SU-DHL-6 (cell line): ENCODE measurements at regions not wholly inside any gene's neighbourhood (a gene's known extent, or its start where the extent isn't known, plus 50 kb on each side); places are given as distances from the start of the nearest gene placed in this dataset.

ENCODE experiments used
- H2AFZ ChIP-seq: fragments of 200-600 bp; sonication (generic); 2 replicates; pipeline ENCODE4 v1.6.1; 2014; ENCODE audit warnings: low read depth, mild to moderate bottlenecking, moderate library complexity, mixed read lengths, antibody characterized with exemption, low read length; ENCODE audit not compliant: severe bottlenecking
- H3F3A ChIP-seq: fragments of 200-600 bp; shearing (Covaris generic); 2 replicates; pipeline ENCODE4 v1.6.0; 2016; ENCODE audit warnings: antibody characterized with exemption, mild to moderate bottlenecking; ENCODE audit not compliant: insufficient read depth
- H3K27ac ChIP-seq: fragments of 200-600 bp; sonication (generic); 2 replicates; pipeline ENCODE4 v1.5.1; 2016; ENCODE audit warnings: low read depth, mild to moderate bottlenecking, low read length, moderate library complexity, mixed read lengths
- H3K27me3 ChIP-seq: fragments of 200-600 bp; sonication (generic), shearing (Covaris generic); 2 replicates; pipeline ENCODE4 v1.6.0; 2014; ENCODE audit warnings: mild to moderate bottlenecking, low read length
- H3K36me3 ChIP-seq: fragments of 200-600 bp; sonication (generic); 2 replicates; pipeline ENCODE4 v1.6.1; 2014; ENCODE audit warnings: mild to moderate bottlenecking, low read length, mixed read lengths
- H3K4me2 ChIP-seq: fragments of 300-600, 200-600 bp; shearing (Covaris generic), sonication (generic); 2 replicates; pipeline ENCODE4 v1.6.0; 2014; ENCODE audit warnings: low read length, low read depth, mild to moderate bottlenecking; ENCODE audit not compliant: poor library complexity, severe bottlenecking
- H3K4me3 ChIP-seq: fragments of 200-600 bp; sonication (generic); 2 replicates; pipeline ENCODE4 v1.5.1; 2014; ENCODE audit warnings: antibody characterized with exemption, low read length, mild to moderate bottlenecking, mixed read lengths; ENCODE audit not compliant: insufficient read depth, poor library complexity, severe bottlenecking
- H3K79me2 ChIP-seq: fragments of 200-600 bp; sonication (generic); 2 replicates; pipeline ENCODE4 v1.6.1; 2014; ENCODE audit warnings: mild to moderate bottlenecking, low read length, moderate library complexity; ENCODE audit not compliant: insufficient read depth
- H3K9ac ChIP-seq: fragments of 200-600 bp; sonication (generic); 2 replicates; pipeline ENCODE4 v1.7.0; 2014; ENCODE audit warnings: mild to moderate bottlenecking, low read length
- H3K9me2 ChIP-seq: fragments of 200-600 bp; sonication (generic); replicated peaks from 2 replicates; pipeline ENCODE4 v1.6.1; 2014; ENCODE audit warnings: low read length; ENCODE audit not compliant: insufficient read depth
- H3K9me3 ChIP-seq: fragments of 200-600 bp; sonication (generic); 2 replicates; pipeline ENCODE4 v1.6.1; 2014; ENCODE audit warnings: low read length, mixed read lengths; ENCODE audit not compliant: insufficient read depth
- H4K20me1 ChIP-seq: fragments of 200-600 bp; sonication (generic); 2 replicates; pipeline ENCODE4 v1.6.1; 2014; ENCODE audit warnings: low read depth, mild to moderate bottlenecking, antibody characterized with exemption, low read length, moderate library complexity, mixed read lengths
- EZH2phosphoT487 ChIP-seq: fragments of 200-600 bp; sonication (generic), shearing (Covaris generic); conservative IDR thresholded peaks from 2 replicates; pipeline ENCODE4 v1.6.1; 2018; ENCODE audit warnings: mild to moderate bottlenecking, antibody characterized with exemption, low read length, moderate library complexity, mixed read lengths
- TF ChIP-seq, protein P1 (sequence below): fragments of 200-600 bp; sonication (generic); IDR thresholded peaks from one replicate; pipeline ENCODE4 v1.5.1; 2017; ENCODE audit warnings: antibody characterized with exemption, mild to moderate bottlenecking, low read length, moderate library complexity; ENCODE audit not compliant: insufficient read depth, poor library complexity, severe bottlenecking

DNA sequence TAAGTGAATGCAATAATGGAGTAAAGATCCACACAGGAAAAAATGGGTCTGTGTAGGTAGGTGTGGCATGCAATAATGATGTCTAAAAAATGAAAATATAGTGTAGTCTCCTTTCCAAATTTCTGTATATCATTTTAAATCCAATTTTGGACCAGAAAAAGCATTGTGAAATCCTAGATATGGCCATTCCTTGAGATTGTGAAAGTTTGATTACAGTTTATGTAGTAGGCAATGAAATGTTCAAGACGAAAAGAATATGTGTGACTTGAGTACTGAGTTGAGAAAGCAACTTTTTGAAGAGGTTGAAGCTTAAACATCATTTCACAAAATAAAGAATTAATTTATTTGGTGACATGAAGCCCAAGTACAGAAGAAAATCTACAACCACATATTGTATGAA lies 698.7 kb downstream of the EPHA3 start:
- no peak overlapping the region for H2AFZ ChIP-seq
- no peaks in the 10 kb centered on the region for H3K9me2 ChIP-seq
- H3K4me3 ChIP-seq, result no peak overlapping the region
- H3K9me3 ChIP-seq, result no peaks in the 10 kb centered on the region
- no peaks in the 10 kb centered on the region for H3K36me3 ChIP-seq
- H3K4me2 ChIP-seq, result no peak overlapping the region
- TF ChIP-seq, protein P1, sequence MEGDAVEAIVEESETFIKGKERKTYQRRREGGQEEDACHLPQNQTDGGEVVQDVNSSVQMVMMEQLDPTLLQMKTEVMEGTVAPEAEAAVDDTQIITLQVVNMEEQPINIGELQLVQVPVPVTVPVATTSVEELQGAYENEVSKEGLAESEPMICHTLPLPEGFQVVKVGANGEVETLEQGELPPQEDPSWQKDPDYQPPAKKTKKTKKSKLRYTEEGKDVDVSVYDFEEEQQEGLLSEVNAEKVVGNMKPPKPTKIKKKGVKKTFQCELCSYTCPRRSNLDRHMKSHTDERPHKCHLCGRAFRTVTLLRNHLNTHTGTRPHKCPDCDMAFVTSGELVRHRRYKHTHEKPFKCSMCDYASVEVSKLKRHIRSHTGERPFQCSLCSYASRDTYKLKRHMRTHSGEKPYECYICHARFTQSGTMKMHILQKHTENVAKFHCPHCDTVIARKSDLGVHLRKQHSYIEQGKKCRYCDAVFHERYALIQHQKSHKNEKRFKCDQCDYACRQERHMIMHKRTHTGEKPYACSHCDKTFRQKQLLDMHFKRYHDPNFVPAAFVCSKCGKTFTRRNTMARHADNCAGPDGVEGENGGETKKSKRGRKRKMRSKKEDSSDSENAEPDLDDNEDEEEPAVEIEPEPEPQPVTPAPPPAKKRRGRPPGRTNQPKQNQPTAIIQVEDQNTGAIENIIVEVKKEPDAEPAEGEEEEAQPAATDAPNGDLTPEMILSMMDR, result no peak
- no peak for TF ChIP-seq EZH2phosphoT487
- H4K20me1 ChIP-seq, result no peaks in the 10 kb centered on the region
- H3K9ac ChIP-seq, result no peak overlapping the region
- no peaks in the 10 kb centered on the region for H3K79me2 ChIP-seq
- H3K27me3 ChIP-seq, result no peaks in the 10 kb centered on the region
- no peak overlapping the region for H3K27ac ChIP-seq
- no peaks in the 10 kb centered on the region for H3F3A ChIP-seq

- Histone ChIP-seq H3K79me2 (no peaks in the 10 kb centered on the region), H2AFZ (no peak overlapping the region), H3K9me2 (no peaks in the 10 kb centered on the region), H3K9me3 (no peaks in the 10 kb centered on the region), H3K36me3 (no peaks in the 10 kb centered on the region), H3F3A (no peaks in the 10 kb centered on the region), H4K20me1 (no peaks in the 10 kb centered on the region), H3K9ac (no peak overlapping the region), H3K4me2 (no peak overlapping the region), H3K27ac (no peak overlapping the region), H3K4me3 (no peak overlapping the region), H3K27me3 (no peaks in the 10 kb centered on the region)
- TF ChIP-seq EZH2phosphoT487, result no peak
- TF ChIP-seq, protein P1, result no peak
Measured at GRCh38 chr3:89808680-89809197, 701.3 kb downstream of the EPHA3 start.

DNA sequence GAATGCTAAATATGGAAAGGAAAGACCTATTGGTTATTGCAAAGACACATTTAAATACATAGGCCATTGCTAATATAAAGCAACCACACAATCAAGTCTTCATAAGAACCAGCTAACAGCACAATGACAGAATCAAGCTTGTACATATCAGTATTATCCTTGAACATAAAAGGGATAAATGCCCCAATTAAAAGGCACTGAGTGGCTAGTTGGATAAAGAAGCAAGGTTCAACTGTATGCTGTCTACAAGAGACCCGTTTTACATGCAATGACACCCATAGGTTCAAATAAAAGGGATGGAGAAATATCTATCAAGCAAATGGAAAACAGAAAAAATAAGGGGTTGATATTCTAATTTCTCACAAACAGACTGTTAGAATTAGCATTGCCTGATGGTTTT lies 706.1 kb downstream of the EPHA3 start:
- Histone ChIP-seq H3K27me3 (no peaks in the 10 kb centered on the region), H3K27ac (no peak overlapping the region), H3K36me3 (no peaks in the 10 kb centered on the region), H3K9ac (no peak overlapping the region), H3K4me2 (no peak overlapping the region), H3F3A (no peaks in the 10 kb centered on the region), H3K4me3 (no peak overlapping the region), H2AFZ (no peak overlapping the region), H3K9me2 (no peaks in the 10 kb centered on the region), H3K9me3 (no peaks in the 10 kb centered on the region), H3K79me2 (no peaks in the 10 kb centered on the region), H4K20me1 (no peaks in the 10 kb centered on the region)
- TF ChIP-seq EZH2phosphoT487, result no peak
- TF ChIP-seq, protein P1, result no peak
